Astrocyte (in vitro differentiated cells and primary cell): ENCODE measurements at regions not wholly inside any gene's neighbourhood (a gene's known extent, or its start where the extent isn't known, plus 50 kb on each side); places are given as distances from the start of the nearest gene placed in this dataset.

ENCODE experiments used
- EZH2 ChIP-seq: IDR thresholded peaks from 2 replicates; pipeline ENCODE4 v1.6.1; 2012; ENCODE audit warnings: mild to moderate bottlenecking, low read length, inconsistent platforms; ENCODE audit not compliant: insufficient read depth
- TF ChIP-seq, protein P1 (sequence below): IDR thresholded peaks from 2 replicates; pipeline ENCODE4 v1.5.1; 2011; ENCODE audit warnings: low read depth, mild to moderate bottlenecking, inconsistent platforms, low read length, moderate library complexity; ENCODE audit not compliant: insufficient read depth

DNA sequence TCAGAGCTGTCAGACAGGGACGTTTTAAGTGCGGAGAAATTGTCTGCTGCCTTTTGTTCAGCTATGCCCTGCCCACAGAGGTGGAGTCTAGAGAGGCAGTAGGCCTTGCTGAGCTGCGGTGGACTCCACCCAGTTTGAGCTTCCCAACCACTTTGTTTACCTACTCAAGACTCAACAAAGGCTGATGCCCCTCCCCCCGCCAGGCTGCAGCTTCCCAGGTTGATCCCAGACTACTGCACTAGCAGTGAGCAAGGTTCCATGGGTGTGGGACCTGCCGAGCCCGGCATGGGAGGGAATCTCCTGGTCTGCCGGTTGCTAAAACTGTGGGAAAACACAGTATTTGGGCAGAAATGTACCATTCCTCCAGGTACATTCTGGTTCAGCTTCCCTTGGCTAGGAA, 282.1 kb downstream of the VGLL3 start:
- TF ChIP-seq, protein P1, sequence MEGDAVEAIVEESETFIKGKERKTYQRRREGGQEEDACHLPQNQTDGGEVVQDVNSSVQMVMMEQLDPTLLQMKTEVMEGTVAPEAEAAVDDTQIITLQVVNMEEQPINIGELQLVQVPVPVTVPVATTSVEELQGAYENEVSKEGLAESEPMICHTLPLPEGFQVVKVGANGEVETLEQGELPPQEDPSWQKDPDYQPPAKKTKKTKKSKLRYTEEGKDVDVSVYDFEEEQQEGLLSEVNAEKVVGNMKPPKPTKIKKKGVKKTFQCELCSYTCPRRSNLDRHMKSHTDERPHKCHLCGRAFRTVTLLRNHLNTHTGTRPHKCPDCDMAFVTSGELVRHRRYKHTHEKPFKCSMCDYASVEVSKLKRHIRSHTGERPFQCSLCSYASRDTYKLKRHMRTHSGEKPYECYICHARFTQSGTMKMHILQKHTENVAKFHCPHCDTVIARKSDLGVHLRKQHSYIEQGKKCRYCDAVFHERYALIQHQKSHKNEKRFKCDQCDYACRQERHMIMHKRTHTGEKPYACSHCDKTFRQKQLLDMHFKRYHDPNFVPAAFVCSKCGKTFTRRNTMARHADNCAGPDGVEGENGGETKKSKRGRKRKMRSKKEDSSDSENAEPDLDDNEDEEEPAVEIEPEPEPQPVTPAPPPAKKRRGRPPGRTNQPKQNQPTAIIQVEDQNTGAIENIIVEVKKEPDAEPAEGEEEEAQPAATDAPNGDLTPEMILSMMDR, result no peak
- TF ChIP-seq EZH2, result no peak
